ENCODE measurements at regions not wholly inside any gene's neighbourhood (a gene's known extent, or its start where the extent isn't known, plus 50 kb on each side); places are given as distances from the start of the nearest gene placed in this dataset.
A peak's percentile ranks its signal among the peaks of the same experiment; 100 is the strongest.

DNA sequence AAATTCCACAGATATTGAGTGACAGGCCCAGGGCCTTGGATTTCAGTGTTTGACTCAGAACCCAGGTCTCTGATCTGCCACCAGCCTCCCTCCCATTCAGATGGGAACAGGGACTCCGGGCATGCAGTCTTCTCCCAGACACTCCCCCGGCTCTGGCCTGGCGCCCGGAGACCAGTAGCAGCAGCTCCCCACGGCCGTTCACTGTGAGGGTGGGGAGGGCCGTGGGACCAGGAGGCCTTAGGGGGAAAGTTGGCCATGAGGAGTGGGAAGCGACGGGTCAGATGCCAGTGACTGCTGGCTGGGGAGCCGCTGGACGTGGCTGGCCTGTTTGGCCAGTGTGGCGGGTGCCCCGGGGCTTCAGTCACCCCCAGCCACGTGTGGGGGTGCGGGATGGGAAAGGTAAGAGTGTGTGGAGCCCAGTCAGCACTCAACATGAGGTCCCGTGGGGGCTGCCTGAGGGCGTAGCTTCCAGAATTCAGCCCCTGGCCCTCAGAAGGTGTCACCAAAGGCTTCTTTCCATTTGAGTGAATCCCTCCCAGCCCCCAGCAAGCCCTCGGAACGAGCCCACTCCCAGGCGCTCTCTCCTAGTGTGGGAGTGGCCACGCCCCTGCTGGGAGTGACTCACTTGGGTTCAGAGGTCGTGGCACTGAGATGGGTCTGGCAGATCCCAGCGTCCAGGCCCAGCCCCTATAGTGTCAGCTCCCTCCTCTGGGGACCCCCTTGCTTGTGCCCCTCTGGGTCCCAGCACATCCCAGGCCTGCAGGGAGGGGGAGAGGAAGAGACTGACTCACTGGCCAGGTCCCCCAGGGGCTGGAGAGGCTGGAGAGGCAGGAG, 309.4 kb downstream of the SEC14L1 start:
- DNase-seq, result peak; percentile 82

DNA sequence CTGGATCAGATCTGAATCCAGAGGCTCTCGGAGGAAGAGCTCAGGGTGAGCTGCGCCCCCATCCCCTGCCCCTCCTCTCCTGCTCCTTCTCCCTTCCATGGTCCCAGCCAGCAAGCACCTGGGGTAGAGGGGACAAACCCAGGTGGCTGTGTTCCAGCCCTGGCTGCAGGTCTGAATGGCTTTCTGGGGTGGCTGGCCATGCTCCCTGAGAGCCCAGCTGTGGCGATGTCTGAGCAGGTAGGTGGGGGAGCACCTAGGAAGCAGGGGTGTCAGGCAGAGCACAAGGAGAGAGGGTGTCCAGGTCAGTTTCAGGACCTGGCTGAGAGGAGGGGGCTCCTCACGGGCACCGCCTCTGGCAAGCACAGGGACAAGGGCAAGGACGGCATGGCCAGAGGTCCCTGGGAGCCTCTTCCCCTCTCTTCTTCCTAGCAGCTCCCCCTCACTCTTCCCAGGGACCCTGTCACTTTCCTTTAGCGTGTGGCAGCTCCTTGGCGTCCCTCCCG, 310.0 kb downstream of the SEC14L1 start:
- DNase-seq, result no peak

DNA sequence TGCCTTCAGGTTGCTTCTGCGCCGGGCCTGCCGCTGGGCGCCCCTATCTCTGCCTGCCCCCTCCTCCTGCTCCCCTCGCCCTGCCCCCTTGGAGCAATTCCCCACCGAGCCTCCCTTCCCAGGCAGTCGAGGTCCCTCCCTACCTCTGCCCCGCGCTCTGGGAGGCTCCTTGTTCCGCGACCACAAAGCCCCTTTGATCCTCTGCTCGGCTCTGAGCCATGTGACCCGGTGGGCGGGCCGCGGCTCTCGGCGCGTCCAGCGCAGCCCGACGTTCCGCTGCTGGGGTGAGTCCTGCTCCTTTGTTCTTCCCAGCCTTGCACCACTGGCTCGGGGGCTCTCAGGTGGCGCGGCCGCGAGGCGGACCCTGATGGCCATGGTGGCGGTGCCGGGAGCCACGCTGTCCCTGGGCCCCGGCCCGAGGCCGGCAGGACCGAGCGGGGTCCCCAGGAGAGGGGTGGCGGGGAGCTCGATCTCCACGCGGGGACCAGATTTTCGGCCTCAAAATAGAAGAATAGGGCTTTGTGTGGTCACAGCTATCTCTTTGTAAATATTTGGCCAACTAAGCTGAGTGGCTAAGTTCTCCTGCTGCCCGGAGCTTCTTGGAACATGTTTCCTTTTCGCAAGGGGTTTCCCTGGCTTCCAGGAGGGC, 310.6 kb downstream of the SEC14L1 start:
- peak; percentile 93 for DNase-seq

DNA sequence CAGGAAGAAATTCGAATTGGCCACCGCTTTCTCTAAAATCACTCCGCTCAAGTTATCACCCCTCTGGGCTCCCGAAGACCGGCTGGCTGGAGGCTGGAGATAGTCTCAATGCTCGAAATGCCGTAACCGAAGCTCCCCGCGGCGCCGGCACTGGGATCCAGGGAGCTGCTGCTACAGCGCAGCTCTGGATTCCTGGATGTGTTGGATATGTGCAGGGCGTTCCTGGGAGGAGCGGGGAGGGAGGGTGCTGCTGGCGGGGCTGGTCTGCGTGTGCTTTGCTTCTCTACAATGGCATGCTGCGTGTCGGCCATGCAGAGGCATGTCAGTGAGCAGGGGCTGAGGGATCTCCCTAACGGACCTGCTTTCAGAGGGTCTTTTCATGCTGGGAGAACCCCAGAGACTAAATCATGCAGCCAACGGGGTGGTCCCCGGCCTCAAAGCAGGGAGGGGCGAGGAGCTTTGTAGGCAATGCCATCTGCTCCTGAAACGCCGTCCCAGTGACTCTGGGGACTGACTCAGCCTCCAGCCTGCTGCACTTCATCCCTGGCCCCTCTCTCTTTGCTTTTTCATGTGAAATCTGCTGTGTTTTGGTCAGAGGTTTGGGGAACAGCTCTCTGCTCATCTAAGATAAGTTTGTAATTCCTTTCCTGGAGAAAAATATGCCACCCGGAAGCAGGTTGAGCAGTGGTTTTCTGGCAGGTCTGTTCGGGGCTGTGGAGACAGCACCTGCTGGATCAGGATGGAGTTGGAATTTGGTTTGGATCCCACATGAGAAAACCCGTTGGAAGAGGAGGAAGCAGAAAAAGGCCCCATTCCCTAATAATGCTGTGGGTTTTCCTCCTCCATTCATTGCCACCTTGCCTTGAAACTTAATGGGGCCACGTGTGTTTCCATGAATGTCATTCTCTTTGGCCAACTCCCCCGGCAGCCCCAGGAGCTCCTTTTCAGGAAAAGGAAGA, 311.4 kb downstream of the SEC14L1 start:
- peak; percentile 90 for DNase-seq

DNA sequence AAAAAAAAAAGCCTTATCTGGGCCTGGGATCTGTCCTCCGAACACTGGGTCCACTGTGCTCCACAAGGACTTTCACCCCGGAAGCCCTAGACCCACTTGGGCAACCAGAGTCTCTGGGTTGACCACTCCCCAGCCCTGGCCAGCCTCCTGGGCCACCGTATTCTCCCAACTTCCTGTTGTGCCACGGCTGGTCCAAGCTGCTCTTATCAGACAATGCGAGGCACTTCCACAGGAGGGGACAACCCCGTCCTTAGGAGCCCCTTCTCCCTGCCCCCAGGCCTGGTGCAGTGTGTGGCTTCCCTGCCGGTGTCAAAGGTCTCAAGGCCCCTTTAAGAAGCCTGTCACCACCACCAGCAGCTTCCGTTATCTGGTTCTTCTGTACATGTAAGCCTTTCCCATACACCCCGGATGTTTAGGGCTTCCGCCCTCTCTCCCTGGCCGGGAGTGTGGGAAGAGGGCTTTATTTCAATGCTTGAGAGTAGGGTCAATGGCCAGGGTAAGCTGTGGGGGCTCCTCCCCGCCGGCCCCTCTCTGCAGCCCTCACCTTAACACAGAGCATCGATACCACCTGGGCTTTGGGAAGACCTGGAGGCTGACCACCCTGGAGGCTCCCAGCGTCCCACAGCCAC, 313.0 kb downstream of the SEC14L1 start:
- no peak for DNase-seq

DNA sequence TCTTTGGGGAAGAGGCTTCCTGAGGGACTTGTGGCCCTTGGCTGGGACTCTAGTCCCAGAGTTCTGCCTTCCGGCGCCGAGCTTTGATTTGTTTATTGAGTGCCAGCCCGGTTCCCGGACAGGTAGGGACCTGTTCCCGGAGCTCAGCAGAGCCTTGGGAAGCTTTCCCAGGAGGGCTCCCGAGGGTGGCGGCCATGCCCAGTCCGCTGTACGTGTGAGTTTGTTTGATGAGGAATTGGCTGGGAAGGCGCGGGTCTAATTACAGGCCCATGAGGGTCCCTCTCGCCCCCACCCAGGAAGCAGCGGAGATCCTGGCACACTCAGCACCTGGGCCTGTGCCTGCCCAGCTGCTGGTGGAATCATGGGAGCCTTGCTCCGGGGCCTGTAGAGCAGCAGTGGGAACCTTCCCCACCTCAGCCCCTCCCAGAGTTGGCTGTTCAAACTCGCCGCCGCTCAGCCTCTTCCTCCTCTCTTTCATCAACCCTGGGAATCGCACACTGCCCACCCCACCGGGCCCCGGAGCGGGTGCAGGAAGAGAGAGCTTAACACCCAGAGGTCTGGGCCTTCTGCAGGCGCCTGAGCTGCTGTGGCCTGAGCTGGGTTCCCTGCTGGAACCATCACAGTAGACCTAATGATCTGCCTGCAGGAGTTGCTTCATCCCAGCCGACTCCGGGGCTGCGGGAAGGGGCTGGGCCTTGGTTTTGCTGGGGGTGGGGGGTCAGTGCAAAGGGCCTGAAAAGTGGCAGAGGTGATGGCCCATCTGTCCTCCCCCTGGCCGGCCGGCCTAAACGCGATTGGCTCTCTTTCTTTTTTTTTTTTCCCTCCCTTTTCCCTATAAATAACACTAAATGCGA, 313.7 kb downstream of the SEC14L1 start:
- DNase-seq, result no peak

DNA sequence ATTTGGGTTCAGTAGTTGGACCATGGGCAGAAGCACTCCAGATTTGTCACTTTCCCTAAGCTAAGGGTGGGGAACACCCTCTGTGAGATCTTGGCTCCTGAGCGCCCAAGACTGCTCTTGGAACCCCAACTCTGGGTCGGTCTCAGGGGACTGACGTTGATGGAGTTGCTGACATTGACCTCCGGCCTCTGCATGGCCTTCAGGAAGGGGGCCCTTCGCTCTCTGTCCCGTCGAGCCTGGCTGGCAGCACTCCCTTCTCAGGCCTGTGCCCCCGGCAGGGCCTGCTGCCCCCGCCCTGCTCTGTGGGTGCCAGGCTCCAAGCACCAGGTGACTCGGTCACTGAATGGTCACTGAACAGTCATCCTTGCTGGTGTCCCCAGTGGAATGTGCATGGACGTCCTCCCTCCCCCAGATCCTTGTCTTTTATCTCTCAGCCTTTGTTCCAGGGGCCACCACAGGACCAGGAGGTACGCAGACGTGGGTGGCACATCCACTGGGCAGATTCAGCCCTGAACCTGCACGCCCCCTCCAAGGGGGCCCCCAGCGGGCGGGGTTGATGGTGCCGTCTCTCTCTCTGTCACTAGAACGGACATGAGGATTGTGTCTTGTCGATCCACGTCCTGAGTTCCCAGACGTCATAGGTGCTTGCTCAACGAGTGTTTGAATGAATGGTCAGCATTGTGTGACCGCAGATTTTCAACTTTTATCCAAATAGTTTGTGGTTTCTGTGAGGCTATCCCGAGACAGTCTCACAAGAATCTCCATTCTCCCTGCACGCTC, 314.5 kb downstream of the SEC14L1 start:
- DNase-seq, result no peak

DNA sequence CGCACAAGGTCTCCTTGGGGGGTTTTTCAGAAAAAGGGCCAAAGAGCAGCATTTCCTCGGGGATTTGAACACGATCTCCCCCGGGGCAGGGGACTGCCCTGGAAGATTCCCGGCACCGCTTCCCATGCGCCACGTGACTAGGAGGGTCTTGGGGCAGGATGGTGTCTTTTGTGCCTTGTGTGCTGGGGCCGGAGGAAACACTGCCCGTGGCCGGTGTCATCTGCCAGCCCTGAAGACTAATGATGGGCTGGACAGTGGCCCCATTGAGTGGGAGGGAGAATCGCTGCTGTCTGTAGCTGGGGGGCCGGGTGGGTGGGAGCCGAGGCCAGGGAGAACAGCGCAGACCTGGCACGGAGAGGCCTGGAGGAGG, 315.1 kb downstream of the SEC14L1 start:
- no peak for DNase-seq

DNA sequence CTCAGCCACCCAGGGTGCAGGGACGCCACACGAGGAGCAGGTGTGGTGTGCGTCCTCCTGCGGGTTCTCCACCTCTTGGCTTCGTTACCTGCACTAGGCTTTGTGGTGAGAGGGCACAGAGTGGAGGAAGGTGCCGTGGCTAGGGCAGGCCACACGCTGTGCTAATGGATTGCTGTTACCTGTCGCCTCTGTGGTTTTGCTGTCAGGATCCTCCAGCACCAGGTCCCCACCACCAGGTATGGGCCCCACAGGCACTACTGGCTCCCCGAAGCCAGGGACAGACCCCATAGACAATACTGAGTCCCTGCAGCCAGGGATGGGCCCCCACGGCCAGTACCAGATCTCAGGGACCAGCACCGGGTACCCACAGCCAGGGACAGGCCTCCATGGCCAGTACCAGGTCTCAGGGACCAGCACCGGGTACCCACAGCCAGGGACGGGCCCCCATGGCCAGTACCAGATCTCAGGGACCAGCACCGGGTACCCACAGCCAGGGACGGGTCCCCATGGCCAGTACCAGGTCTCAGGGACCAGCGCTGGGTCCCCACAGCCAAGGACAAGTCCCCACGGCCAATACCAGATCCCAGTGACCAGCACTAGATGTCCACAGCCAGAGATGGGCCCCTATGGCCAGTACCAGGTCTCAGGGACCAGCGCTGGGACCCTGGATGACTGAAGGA, 315.6 kb downstream of the SEC14L1 start:
- no peak for DNase-seq

DNA sequence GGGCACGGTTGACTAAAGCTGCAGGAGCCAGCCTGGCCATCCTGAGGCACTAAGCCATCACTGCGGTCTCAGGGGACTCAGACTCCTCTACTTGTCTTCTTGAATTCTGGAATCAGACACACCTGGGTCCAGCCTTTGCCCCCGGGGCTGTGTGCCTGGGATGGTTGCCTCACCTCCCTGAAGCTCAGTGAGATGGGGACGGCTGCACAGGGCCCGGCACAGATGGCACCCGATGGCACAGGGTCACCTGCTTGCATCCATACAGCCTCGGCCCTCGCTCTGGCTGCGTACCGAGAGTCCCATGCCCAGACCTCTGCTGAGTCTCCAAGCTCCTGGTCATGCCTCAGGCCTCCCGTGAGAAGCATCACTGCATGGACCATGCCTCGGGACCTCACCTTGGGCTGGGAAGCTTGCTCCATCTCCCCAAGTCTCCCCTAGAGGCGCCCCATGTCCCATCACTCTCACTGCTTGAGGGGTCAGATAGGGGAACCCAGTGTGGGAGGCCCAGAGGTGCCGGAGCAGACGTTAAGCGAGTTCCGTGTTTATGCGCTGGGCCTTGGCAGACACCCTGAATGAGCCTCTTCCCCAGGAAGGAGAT, 316.3 kb downstream of the SEC14L1 start:
- no peak for DNase-seq

DNA sequence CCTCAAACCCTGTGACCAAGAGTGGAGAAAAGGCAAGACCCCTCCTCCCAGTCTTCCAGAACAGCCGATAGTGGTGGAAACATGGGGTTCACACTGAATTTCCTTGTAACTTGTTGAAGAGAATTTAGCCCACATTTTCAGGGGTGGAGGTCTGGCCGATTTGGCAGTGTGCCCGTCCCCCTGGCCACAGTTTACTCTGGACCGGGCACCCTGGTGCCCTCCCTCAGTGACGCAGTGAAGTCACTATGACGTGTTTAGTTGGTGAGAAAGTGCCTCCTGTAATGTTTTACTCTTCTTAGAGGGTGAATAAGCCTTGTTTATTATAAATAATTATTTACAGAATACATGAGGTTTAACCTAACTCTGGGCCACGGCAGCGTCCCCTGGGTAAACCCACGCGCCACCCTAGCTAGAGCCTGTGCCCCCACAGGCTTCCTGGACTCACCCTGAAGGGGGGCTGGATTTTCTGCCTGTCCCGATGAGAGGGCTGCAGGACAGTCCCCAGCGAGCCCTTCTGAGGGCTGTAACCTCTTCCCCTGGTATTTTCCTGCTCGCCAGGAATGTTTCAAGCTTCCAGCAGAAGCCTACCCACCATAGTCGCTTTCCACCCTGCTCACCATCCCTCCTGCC, 316.9 kb downstream of the SEC14L1 start:
- DNase-seq, result no peak

DNA sequence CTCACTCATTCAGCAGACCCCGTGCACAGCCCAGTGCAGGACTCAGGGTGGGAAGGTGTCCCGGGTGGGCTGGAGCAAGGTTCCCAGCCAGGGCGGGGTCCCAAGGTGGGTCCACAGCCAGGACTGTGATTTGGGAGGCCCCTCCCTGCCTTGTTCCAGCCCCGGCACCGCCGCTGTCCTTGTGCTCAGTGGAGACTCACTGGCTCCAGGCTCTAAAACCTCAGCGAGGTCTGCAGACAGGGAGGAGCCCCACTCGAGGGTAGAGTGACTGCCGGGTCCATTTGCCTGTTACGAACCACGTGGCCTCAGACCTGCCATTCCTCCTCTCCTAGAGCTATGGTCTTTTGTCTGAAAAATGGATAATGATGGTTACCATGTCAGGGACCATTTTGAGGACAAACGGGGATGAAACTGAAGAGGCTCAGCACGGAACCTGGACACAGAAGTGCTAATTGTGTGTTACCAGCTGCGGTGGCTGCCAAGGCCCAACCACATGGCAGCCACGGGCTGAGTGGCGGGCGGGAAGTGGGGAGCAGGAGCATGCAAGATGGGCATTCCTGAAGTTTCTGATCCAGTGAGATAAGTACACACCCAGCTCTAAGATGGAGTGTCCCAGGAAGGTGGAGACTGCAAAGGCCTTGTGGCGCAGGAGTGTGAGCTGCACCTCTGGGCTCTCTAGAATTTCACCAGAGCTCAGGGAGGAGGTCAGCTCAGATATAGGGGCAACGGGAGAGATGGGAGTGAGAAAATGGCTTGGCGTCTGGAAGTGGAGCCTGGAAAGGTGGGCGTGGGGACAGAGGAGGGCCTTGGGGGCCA, 317.6 kb downstream of the SEC14L1 start:
- DNase-seq, result no peak

DNA sequence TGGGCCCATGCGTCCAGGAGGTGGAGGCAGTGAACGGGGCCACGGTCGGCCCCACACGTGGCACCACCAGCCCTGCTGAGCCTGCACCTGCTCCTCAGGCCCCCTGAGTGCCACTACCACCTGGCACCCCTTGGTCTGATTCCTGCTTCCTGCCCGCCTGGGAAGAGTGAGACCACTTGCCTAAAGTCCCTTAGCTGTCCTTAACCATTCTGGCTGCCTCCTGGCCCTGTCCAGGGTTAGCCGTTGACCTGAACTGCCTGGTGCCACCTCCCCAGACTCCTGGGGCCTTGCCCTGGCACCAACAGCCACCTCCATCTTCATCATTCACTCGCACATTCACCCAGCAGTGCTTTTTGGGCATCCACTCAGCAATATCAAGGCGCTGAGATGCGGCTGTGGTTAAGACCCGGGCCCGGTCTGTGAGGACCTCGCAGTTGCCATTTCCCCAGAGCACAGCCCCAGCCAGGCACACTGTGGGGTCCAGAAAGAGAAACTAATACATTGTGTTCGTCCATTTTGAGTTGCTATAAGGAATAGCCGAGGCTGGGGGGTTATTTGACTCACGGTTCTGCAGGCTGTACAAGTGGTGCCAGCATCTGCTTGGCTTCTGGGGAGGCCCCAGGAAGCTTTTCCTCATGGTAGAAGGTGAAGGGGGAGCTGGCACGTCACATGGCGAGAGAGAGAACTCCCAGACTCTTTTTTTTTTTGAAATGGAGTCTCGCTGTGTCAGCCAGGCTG, 318.4 kb downstream of the SEC14L1 start:
- DNase-seq, result no peak

DNA sequence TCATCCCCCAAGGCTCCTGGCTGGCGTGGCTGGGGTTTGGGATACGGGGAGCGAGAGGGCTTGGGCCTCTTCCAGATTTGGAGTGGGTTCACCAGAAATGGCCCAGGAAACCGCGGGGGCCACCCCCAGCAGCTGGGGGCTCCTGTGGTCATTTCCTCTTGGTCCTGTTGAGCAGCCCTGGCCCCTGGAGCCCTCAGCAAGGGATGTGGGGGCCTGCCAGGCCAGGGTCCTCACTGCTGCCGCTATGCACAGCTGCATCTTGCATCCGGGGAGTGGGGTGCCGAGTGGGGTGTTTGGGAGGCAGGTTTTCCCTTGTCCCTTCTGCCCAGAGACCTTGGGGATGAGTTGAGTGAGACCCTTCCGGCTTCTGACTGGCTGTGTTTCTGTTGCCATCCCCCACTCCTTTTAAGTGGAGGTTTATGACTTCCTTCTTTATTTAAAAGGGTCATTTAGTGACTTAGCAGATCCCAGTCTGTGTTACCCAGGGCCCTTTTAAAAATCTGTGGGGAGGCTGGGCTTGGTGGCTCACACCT, 319.8 kb downstream of the SEC14L1 start:
- no peak for DNase-seq

DNA sequence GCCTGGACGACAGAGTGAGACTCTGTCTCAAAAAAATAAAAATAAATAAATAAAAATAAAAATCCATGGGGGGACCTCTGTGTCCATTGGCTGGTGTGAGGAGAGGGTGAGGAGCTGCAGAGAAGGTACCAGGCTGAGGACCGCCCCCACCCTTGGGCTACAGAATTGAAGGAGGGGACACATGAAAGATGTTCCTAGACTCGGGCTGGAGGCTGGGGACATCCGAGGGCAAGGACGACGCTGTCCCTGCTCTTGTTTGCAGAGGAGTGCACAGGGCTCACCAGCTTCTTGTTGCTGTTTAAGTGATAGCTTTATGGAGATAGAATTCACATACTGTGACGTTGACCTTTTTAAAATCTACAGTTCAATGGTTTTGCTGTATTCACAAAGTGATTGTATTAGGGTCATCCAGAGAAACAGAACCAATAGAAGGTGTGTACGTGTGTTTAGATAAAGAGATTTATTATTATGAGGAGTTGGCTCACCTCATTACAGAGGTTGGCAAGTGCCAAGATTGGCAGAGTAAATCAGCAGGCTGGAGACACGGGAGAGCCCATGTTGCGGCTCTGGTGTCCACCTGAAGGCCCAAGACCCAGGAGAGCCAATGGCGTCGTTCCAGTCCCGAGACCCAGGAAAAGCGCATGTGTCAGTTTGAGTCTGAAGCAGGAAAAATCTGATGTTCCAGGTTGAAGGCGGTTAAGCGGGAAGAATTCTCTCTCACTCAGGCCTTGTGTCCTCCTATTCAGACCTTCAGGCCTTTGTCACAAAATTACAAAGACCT, 320.7 kb downstream of the SEC14L1 start:
- no peak for DNase-seq

DNA sequence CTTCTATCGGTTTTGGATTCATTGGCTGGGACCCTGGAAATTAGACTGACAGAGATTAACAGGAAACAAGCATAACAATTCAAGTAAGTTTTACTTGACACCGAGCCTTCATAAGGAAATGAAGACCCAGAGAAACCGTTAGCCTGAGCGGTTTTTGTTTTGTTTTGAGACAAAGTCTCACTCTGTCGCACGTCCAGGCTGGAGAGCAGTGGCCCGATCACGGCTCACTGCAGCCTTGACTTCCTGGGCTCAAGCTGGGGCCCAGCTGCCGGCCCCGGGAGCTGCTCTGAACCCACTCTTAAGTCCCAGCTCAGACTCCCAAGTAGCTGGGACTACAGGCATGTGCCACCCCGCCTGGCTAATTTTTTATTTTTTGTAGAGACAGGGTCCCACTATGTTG, 321.3 kb downstream of the SEC14L1 start:
- peak; percentile 67 for DNase-seq
